ENCODE measurements at regions not wholly inside any gene's neighbourhood (a gene's known extent, or its start where the extent isn't known, plus 50 kb on each side); places are given as distances from the start of the nearest gene placed in this dataset.
"Not testable (repeated sequence)": the region's sequence is repeated elsewhere in the genome, so short reads cannot be mapped to it uniquely, and the experiment has no call there.

- DNase-seq, result not testable (repeated sequence)
These were observed 113.4 kb downstream of the XPNPEP1 start for GRCh38 chr10:109809954-109810353.

- not testable (repeated sequence) for DNase-seq
These were observed 122.1 kb downstream of the XPNPEP1 start for GRCh38 chr10:109801191-109801590.

DNA sequence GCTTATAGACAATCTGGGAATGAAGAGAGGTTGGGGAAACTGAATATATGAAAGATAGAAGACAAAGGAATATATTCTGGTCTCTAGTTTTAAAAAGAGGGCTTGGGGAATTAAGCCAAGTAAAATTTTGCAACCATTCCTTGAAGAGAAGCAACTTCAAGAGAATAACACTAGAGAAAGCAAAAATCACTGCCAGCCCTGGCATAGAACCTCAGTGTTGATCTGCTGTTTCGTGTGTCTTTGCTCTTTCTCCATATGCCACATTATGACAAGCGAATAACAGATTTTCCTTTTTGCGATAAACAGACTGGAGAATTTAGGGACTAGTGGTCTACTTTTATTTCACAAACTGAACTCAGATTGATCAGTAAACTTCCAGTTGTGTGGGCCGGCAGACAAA lies 132.7 kb downstream of the XPNPEP1 start:
- DNase-seq, result no peak

- no peak for DNase-seq
These were observed 139.1 kb downstream of the XPNPEP1 start for GRCh38 chr10:109784236-109784635.

- no peak for DNase-seq
These were observed 140.0 kb downstream of the XPNPEP1 start for GRCh38 chr10:109783286-109783685.

GRCh38 chr10:109780997-109781396 lies 142.3 kb downstream of the XPNPEP1 start:
- DNase-seq, result no peak

DNA sequence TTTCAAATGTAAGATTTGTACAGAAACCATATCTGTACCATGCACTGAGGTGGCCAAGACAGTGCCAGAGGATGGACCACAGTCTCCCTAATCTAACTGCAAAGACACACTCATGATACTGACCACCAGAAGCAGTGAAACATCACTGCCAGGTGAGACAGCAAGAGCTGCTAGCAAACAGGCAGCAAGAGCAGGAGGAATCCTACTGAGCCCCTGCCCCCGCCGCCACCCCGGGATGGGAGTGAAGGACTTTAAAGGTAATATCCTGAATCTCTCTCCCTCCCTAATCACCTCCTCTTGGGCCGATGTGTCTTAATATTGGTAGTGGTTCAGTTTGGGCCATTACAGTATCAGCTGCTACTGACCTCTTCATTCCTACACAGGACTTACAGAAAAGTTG lies 144.3 kb downstream of the XPNPEP1 start:
- no peak for DNase-seq

GRCh38 chr10:109774121-109774440 lies 149.2 kb downstream of the XPNPEP1 start:
- no peak for DNase-seq

- DNase-seq, result no peak
These were observed 149.8 kb downstream of the XPNPEP1 start for GRCh38 chr10:109773288-109774120.

- no peak for DNase-seq
These were observed 152.6 kb downstream of the XPNPEP1 start for GRCh38 chr10:109770663-109771062.

GRCh38 chr10:109769966-109770365 lies 153.3 kb downstream of the XPNPEP1 start:
- DNase-seq, result no peak

DNA sequence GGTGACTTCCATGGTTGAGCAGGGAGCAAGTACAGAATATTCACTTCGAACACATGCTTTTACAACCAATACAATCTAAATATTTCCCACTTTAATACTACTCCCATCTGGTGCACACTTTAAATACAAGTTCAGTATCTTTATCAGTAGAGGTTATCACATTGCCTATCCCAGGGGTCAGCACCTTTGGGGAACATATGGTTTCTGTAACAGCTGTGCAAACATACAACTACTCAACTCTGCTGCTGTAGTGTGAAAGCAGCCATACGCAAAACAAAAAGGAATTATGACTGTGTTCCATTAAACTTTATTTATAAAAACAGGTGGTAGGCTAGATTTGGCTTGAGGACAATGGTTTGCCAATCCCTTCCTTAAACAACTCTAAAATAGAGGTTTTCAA lies 157.5 kb downstream of the XPNPEP1 start:
- DNase-seq, result no peak

DNA sequence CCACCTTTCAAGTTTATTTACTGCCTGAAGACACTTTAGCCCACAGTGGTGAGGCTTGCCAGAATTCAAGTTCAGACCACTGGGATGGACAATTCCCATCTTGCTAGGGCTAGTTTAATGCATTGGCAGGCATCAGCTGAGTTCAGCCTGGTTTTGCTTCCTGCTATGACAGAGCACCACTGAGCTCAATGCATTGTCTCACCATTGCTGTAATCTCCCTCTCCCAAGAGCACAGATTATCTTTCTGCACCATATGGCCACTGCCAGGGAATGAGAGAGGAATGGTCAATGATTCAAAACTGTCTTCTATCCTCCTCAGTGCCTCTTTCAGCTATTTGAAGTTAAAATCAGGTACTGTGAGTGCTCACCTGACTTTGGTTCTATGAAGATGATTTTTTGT lies 160.8 kb downstream of the XPNPEP1 start:
- no peak for DNase-seq

GRCh38 chr10:109757670-109758069 lies 165.6 kb downstream of the XPNPEP1 start:
- not testable (repeated sequence) for DNase-seq

DNA sequence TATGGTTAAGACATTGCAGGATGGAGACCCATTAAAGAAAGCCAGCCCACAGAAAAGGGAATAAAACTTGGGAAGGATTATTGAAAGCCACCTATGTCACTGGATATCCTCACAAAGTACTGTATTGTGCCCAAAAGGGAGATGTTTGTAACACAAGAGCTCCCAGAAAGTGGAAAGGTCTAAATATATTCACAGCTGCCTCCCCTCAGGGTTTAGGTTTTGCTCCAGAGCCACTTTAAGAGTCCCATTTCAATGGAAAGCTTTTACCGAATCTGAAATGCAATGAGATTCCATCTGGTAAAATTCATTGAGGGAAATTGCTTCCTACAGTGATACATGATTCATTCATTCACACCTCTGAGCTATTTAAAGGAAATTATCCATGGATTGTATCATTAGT lies 176.4 kb downstream of the XPNPEP1 start:
- no peak for DNase-seq

- DNase-seq, result no peak
These were observed 179.3 kb downstream of the XPNPEP1 start for GRCh38 chr10:109744020-109744419.

DNA sequence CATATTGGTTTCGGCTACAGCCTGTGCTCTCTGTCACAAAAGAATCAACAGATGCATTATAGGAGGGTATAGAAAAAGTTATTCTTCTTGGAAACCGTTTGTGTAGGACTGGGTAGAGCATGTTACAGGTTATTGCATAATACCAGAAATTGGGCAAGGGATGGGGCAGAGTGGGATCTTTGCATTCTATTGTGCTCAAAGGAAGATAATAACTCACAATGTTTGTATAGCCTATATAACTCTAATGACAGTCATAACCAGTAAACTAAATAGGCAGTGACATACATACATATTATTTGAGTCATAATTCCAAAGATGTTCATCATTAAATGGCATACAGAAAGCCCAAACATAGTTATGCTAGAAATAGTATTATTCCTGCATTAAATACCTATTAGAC lies 179.7 kb downstream of the XPNPEP1 start:
- DNase-seq, result no peak

DNA sequence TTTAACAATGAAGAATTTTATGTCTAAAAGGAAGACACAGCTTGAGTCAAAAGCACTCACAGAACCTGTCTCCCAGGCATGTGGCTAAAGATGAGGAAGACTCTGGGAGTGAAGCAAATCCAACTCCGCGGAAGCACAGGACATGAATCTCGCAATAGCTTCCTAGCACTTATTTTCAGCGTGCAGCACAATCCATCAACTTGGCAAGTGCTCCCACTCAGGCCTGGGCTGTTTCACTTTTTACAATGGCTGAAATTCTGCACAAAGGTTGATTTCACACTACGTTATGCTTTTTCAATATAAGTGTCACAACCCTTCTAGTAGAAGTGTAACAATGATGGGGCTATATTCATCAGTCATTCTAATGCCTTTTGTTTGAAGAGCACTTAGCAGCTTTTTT lies 180.2 kb downstream of the XPNPEP1 start:
- DNase-seq, result no peak

DNA sequence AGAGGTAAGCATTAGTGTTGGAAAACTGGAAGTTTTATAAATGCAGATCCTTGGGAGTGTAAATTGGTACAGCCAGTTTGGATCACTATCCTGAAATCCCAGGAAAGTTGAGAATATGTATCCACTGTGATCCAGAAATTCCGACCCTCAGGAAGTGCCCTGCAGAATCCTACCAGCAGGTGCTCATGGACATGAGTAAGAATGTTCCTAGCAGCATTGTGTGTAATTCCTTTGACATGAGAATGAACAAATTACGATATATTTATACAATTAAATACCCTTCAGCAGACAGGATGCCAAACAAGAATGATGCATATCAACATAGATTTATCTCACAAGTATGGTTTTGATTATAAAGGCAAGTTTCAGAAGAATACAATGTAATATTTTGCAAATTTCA lies 181.6 kb downstream of the XPNPEP1 start:
- DNase-seq, result no peak

DNA sequence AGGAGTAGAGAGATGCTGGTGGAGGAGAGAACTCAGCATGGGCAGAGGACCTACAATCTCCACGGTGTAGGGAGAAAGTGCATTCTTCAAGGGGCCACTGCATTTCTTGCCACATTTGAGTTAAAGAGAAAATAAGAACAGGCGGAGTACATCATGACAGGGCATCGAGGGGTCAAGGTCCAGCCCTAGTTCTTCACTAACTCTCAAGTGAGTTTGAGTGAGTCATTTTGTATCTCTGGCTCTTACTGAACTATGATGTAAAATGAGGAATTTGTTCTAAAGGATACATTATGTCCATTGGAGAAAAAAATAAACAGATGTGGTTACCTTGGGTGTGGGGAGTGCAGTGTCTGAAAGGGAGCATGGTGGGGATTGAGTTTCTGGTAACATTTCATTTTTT lies 182.9 kb downstream of the XPNPEP1 start:
- DNase-seq, result no peak

- DNase-seq, result no peak
These were observed 185.7 kb downstream of the XPNPEP1 start for GRCh38 chr10:109737626-109738025.

GRCh38 chr10:109737009-109737408 lies 186.3 kb downstream of the XPNPEP1 start:
- no peak for DNase-seq

DNA sequence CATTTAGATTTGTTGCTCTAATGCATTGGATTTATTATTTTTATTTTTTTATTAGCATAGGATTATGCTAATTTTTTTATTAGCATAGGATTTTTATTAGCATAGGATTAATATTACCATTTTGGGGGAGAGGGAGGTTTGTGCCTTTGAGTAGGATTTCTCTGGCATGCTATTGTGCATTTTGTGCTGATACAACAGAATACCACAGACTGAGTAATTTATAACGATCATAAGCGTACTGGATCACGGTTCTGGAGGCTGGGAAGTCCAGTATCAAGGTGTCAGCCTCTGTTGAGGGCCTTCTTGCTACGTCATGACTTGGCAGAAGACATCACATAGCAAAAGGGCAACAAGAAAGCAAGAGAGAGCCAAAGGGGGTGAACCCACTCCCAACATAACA lies 187.5 kb downstream of the XPNPEP1 start:
- no peak for DNase-seq

GRCh38 chr10:109732254-109732965 lies 190.9 kb downstream of the XPNPEP1 start:
- DNase-seq, result no peak

DNA sequence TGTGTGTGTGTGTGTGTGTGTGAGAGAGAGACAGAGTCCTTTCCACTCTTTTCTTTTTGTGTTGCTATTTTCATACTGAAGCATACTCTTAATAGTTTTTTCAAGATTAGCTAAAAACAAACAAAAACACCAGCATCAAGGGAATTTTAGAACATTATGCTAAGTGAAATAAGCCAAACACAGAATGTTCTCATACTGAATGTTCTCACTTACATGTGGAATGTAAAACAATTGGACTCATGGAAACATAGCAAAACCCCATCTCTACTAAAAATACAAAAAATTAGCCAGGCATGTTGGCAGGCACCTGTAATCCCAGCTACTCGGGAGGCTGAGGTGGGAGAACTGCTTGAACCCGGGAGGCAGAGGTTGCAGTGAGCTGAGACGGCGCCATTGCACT lies 193.4 kb downstream of the XPNPEP1 start:
- DNase-seq, result not testable (repeated sequence)

All from femur (tissue), 1 donor.